ENCODE measurements at regions not wholly inside any gene's neighbourhood (a gene's known extent, or its start where the extent isn't known, plus 50 kb on each side); places are given as distances from the start of the nearest gene placed in this dataset.

GRCh38 chr5:174182111-174182510 is 136.6 kb downstream of the NSG2 start:
- dilution Hi-C loops (cut with MboI; ENCODE audit: extremely low pct_ligation_motif_present, low sequenced_read_pairs) (no loop called here), intact Hi-C loops (cut with micrococcal nuclease) (no loop called here)
- no peak overlapping the region for H2AFZ ChIP-seq (ENCODE audit: low read depth, low read length)
- no peak overlapping the region for H3K27ac ChIP-seq (ENCODE audit: insufficient read depth, low read depth, low read length)
- no peak overlapping the region for H3K4me3 ChIP-seq (replicated peaks in 1 of 3; ENCODE audit: insufficient read depth in 1 of 3, low read depth in 1 of 3, low read length in 3 of 3)
- no peaks in the 10 kb centered on the region for H4K20me1 ChIP-seq (replicated peaks; ENCODE audit: control insufficient read depth, extremely low read depth, insufficient read depth, low read length)
- BruUV-seq (replicated peaks): no TSS peak
- no peaks in the 10 kb centered on the region for H3K36me3 ChIP-seq (ENCODE audit: control insufficient read depth in 2 of 2, extremely low read depth in 1 of 2, insufficient read depth in 2 of 2, low read length in 2 of 2)
- H3K4me1 ChIP-seq (ENCODE audit: control insufficient read depth, extremely low read depth, insufficient read depth, low read length): no peaks in the 10 kb centered on the region
- TF ChIP-seq, protein P1, sequence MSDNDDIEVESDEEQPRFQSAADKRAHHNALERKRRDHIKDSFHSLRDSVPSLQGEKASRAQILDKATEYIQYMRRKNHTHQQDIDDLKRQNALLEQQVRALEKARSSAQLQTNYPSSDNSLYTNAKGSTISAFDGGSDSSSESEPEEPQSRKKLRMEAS (IDR thresholded peaks at IDR 0.05; ENCODE audit: insufficient read depth, insufficient read length): no peak
- no peak for TF ChIP-seq EZH2 (IDR thresholded peaks at IDR 0.05; ENCODE audit: borderline replicate concordance, low read depth, low read length, severe bottlenecking)
- no peak overlapping the region for H3K9ac ChIP-seq (replicated peaks; ENCODE audit: extremely low read depth, insufficient read depth, low read length)
- no peaks in the 10 kb centered on the region for H3K79me2 ChIP-seq (ENCODE audit: control insufficient read depth, insufficient read depth, low read length)
- FAIRE-seq (no peak), DNase-seq (ENCODE audit: low read depth, low spot score) (no peak)
- ChIA-PET CTCF (no interaction called here), POLR2A (no interaction called here)
- no peaks in the 10 kb centered on the region for H3K27me3 ChIP-seq (ENCODE audit: control insufficient read depth in 2 of 2, insufficient read depth in 2 of 2, low read length in 2 of 2)
- H3K4me2 ChIP-seq (ENCODE audit: insufficient read depth, low read length): no peak overlapping the region
- H3K9me3 ChIP-seq (replicated peaks; ENCODE audit: control insufficient read depth, insufficient read depth, low read length): no peaks in the 10 kb centered on the region
- no peaks in the 10 kb centered on the region for H3K9me1 ChIP-seq (replicated peaks; ENCODE audit: control insufficient read depth, extremely low read depth, insufficient read depth, low read length)

DNA sequence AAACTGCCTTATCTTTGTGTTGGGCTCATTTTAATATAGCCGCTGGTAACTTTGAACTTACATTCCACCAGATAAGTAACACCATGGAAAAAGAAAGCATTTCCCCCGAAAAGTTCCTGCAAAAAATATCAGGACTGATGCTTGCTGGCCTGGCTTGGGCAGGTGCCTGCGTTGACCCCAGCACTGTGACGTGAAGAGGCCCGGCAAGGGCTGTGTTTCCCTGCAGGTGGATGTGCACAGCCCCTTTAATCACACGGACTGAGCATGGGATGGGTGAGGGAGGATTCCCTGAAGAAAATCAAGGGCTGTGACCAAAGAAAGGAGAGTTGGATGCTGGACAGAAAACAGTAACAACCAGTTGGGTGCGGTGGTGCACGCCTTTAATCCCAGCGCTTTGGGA is 138.2 kb downstream of the NSG2 start:
- no peaks in the 10 kb centered on the region for H3K9me1 ChIP-seq (replicated peaks; ENCODE audit: control insufficient read depth, extremely low read depth, insufficient read depth, low read length)
- TF ChIP-seq EZH2 (IDR thresholded peaks at IDR 0.05; ENCODE audit: borderline replicate concordance, low read depth, low read length, severe bottlenecking): no peak
- no peak for TF ChIP-seq POLR2A (IDR thresholded peaks at IDR 0.05; ENCODE audit: low read depth, low read length)
- TF ChIP-seq, protein P1 (IDR thresholded peaks at IDR 0.05; ENCODE audit: insufficient read depth, insufficient read length): no peak
- no peak for TF ChIP-seq GATA2 (IDR thresholded peaks at IDR 0.05; ENCODE audit: insufficient read depth, insufficient read length, low read depth, low read length)
- TF ChIP-seq FOS (IDR thresholded peaks at IDR 0.05; ENCODE audit: borderline replicate concordance, insufficient read depth, low read length): no peak
- TF ChIP-seq, protein P2, sequence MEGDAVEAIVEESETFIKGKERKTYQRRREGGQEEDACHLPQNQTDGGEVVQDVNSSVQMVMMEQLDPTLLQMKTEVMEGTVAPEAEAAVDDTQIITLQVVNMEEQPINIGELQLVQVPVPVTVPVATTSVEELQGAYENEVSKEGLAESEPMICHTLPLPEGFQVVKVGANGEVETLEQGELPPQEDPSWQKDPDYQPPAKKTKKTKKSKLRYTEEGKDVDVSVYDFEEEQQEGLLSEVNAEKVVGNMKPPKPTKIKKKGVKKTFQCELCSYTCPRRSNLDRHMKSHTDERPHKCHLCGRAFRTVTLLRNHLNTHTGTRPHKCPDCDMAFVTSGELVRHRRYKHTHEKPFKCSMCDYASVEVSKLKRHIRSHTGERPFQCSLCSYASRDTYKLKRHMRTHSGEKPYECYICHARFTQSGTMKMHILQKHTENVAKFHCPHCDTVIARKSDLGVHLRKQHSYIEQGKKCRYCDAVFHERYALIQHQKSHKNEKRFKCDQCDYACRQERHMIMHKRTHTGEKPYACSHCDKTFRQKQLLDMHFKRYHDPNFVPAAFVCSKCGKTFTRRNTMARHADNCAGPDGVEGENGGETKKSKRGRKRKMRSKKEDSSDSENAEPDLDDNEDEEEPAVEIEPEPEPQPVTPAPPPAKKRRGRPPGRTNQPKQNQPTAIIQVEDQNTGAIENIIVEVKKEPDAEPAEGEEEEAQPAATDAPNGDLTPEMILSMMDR (IDR thresholded peaks at IDR 0.05; ENCODE audit: extremely low read depth in 1 of 2, insufficient read depth in 1 of 2, low read depth in 1 of 2, low read length in 2 of 2): no peak
- TF ChIP-seq POLR2AphosphoS5 (IDR thresholded peaks at IDR 0.05; ENCODE audit: insufficient read depth, low read depth, low read length): no peak
- TF ChIP-seq MYC (IDR thresholded peaks at IDR 0.05; ENCODE audit: low read depth, low read length): no peak
- no peak for TF ChIP-seq JUN (IDR thresholded peaks at IDR 0.05; ENCODE audit: borderline replicate concordance, insufficient read depth, insufficient read length, low read depth)
- dilution Hi-C loops (cut with MboI; ENCODE audit: extremely low pct_ligation_motif_present, low sequenced_read_pairs) (no loop called here), intact Hi-C loops (cut with micrococcal nuclease) (no loop called here)
- no peaks in the 10 kb centered on the region for H4K20me1 ChIP-seq (replicated peaks; ENCODE audit: control insufficient read depth, extremely low read depth, insufficient read depth, low read length)
- CTCF ChIA-PET: no interaction called here
- FAIRE-seq: no peak
- H3K36me3 ChIP-seq (ENCODE audit: control insufficient read depth in 2 of 2, extremely low read depth in 1 of 2, insufficient read depth in 2 of 2, low read length in 2 of 2): no peaks in the 10 kb centered on the region
- H3K4me2 ChIP-seq (ENCODE audit: insufficient read depth, low read length): no peak overlapping the region
- peaks cover 4% of the 10 kb centered on the region for H3K9me3 ChIP-seq (replicated peaks; ENCODE audit: control insufficient read depth, insufficient read depth, low read length)
- BruUV-seq (replicated peaks): no TSS peak
- no peak overlapping the region for H3K4me3 ChIP-seq (replicated peaks in 1 of 3; ENCODE audit: insufficient read depth in 1 of 3, low read depth in 1 of 3, low read length in 3 of 3)
- H3K79me2 ChIP-seq (ENCODE audit: control insufficient read depth, insufficient read depth, low read length): no peaks in the 10 kb centered on the region
- H3K9ac ChIP-seq (replicated peaks; ENCODE audit: extremely low read depth, insufficient read depth, low read length): no peak overlapping the region
- DNase-seq (ENCODE audit: low read depth, low spot score): no peak
- no peaks in the 10 kb centered on the region for H3K4me1 ChIP-seq (ENCODE audit: control insufficient read depth, extremely low read depth, insufficient read depth, low read length)
- no peak overlapping the region for H2AFZ ChIP-seq (ENCODE audit: low read depth, low read length)
- H3K27ac ChIP-seq (ENCODE audit: insufficient read depth, low read depth, low read length): no peak overlapping the region
- POLR2A ChIA-PET: no interaction called here
- no peaks in the 10 kb centered on the region for H3K27me3 ChIP-seq (ENCODE audit: control insufficient read depth in 2 of 2, insufficient read depth in 2 of 2, low read length in 2 of 2)
